HCT116 (cell line): ENCODE measurements at regions not wholly inside any gene's neighbourhood (a gene's known extent, or its start where the extent isn't known, plus 50 kb on each side); places are given as distances from the start of the nearest gene placed in this dataset.

Experiments used
- ATAC-seq: fragments of 200-7000 bp; cut with Tn5 transposase; 2 replicates; pipeline ENCODE4 v1.9.1; 2020; ENCODE audit warnings: mild to moderate bottlenecking, moderate library complexity
- BruUV-seq: library from RNA; stranded (reverse); fragments of 400-500 nt; replicated peaks from 2 replicates; lab custom pipeline; 2021; lab: Mats Ljungman, UMichigan
- CTCF ChIA-PET: fragments of 300-600 bp; sonication (Branson Sonifier 250); formaldehyde crosslinking; loops from one replicate; lab custom pipeline; 2021; ENCODE audit warnings: antibody characterized with exemption; lab: Charles Lee
- POLR2A ChIA-PET: fragments of 300-600, 350-600 bp; sonication (Branson Sonifier 250); formaldehyde crosslinking; loops from one replicate; lab custom pipeline; 2021; ENCODE audit warnings: antibody characterized with exemption; lab: Charles Lee
- RAD21 ChIA-PET, 2 experiments: fragments of 300-600 bp; sonication (Branson Sonifier 250); formaldehyde crosslinking; loops; one replicate each; lab custom pipeline; 2023; ENCODE audit warnings: low total read pairs in 2 of 2; ENCODE audit not compliant: uncharacterized antibody in 2 of 2, unreplicated experiment in 2 of 2, low non-redundant PET in 1 of 2; lab: Charles Lee
- DNase-seq: peaks from one replicate; pipeline ENCODE4 v3.0.0-alpha.2; 2010; ENCODE audit warnings: low read depth, low spot score
- H2AFZ ChIP-seq: fragments of 200-600 bp; shearing (Covaris generic), sonication (generic); 2 replicates; pipeline ENCODE4 v1.6.1; 2017; ENCODE audit warnings: low read depth, mixed run types, mixed read lengths, antibody characterized with exemption, low read length; ENCODE audit not compliant: poor library complexity, severe bottlenecking
- H3K27ac ChIP-seq: 2 replicates; pipeline ENCODE4 v1.5.1; 2012; ENCODE audit warnings: low read depth, low read length
- H3K27me3 ChIP-seq: fragments of 200-600 bp; sonication (generic); 2 replicates; pipeline ENCODE4 v1.6.1; 2016; ENCODE audit warnings: mixed run types, low read length, mixed read lengths; ENCODE audit not compliant: insufficient read depth
- H3K36me3 ChIP-seq, 2 experiments: fragments of 200-500 bp in 1 of 2; fragments of 200-600 bp in 1 of 2; sonication (Bioruptor generic) in 1 of 2; sonication (generic) in 1 of 2; 2 replicates each; pipeline versions ENCODE4 v1.5.1 to v1.6.1; 2014 to 2016; ENCODE audit warnings: low read length in 2 of 2, inconsistent platforms in 1 of 2, mixed read lengths in 1 of 2, mixed run types in 1 of 2; ENCODE audit not compliant: insufficient read depth in 2 of 2, control insufficient read depth in 1 of 2
- H3K4me1 ChIP-seq, 2 experiments: fragments of 200-600 bp in 1 of 2; sonication (generic) in 1 of 2; 2 replicates each; pipeline versions ENCODE4 v1.5.1 to v1.6.1; 2012 to 2017; ENCODE audit warnings: low read length in 2 of 2, inconsistent platforms in 1 of 2, mild to moderate bottlenecking in 1 of 2, mixed read lengths in 1 of 2, mixed run types in 1 of 2, moderate library complexity in 1 of 2; ENCODE audit not compliant: insufficient read depth in 2 of 2, control insufficient read depth in 1 of 2
- H3K4me2 ChIP-seq: fragments of 200-600 bp; sonication (generic); 2 replicates; pipeline ENCODE4 v1.6.1; 2017; ENCODE audit warnings: mixed run types, low read length, mixed read lengths
- H3K4me3 ChIP-seq, 2 experiments: fragments of 200-600 bp in 1 of 2; sonication (generic) in 1 of 2; replicated peaks in 1 of 2; 2 replicates each; pipeline ENCODE4 v1.5.1; 2011 to 2016; ENCODE audit warnings: low read length in 2 of 2, control low read depth in 1 of 2, low read depth in 1 of 2, mild to moderate bottlenecking in 1 of 2, mixed read lengths in 1 of 2, mixed run types in 1 of 2
- H3K79me2 ChIP-seq: fragments of 200-600 bp; sonication (generic); 2 replicates; pipeline ENCODE4 v1.6.1; 2017; ENCODE audit warnings: mild to moderate bottlenecking, mixed run types, low read length, moderate library complexity, mixed read lengths; ENCODE audit not compliant: insufficient read depth
- H3K9ac ChIP-seq: fragments of 200-600 bp; sonication (generic); 2 replicates; pipeline ENCODE4 v1.6.1; 2016; ENCODE audit warnings: low read length, mixed read lengths
- H3K9me2 ChIP-seq: fragments of 200-600 bp; sonication (generic), shearing (Covaris generic); 2 replicates; pipeline ENCODE4 v1.6.1; 2017; ENCODE audit warnings: mixed run types, mild to moderate bottlenecking, moderate library complexity; ENCODE audit not compliant: insufficient read depth
- H3K9me3 ChIP-seq, 2 experiments: fragments of 200-500 bp in 1 of 2; fragments of 200-600 bp in 1 of 2; sonication (Bioruptor generic) in 1 of 2; sonication (generic) in 1 of 2; 2 replicates each; pipeline ENCODE4 v1.6.1; 2014 to 2017; ENCODE audit warnings: low read length in 2 of 2, mixed read lengths in 2 of 2, inconsistent platforms in 1 of 2, low read depth in 1 of 2, mild to moderate bottlenecking in 1 of 2, mixed run types in 1 of 2, moderate library complexity in 1 of 2; ENCODE audit not compliant: control insufficient read depth in 1 of 2, insufficient read depth in 1 of 2
- H4K20me1 ChIP-seq: fragments of 200-600 bp; sonication (generic), shearing (Covaris generic); 2 replicates; pipeline ENCODE4 v1.6.1; 2017; ENCODE audit warnings: mixed run types, mild to moderate bottlenecking, moderate library complexity; ENCODE audit not compliant: insufficient read depth
- ATF3 ChIP-seq: IDR thresholded peaks from 2 replicates; pipeline ENCODE4 v1.6.1; 2012
- CBX3 ChIP-seq: IDR thresholded peaks from 2 replicates; pipeline ENCODE4 v1.6.1; 2012; ENCODE audit warnings: low read depth
- CEBPB ChIP-seq: IDR thresholded peaks from 2 replicates; pipeline ENCODE4 v1.6.1; 2012; ENCODE audit warnings: low read depth
- ELF1 ChIP-seq: IDR thresholded peaks from 2 replicates; pipeline ENCODE4 v1.6.1; 2012; ENCODE audit warnings: low read depth, borderline replicate concordance
- FOSL1 ChIP-seq: IDR thresholded peaks from 2 replicates; pipeline ENCODE4 v1.6.1; 2012; ENCODE audit warnings: low read depth
- JUND ChIP-seq: IDR thresholded peaks from 2 replicates; pipeline ENCODE4 v1.6.1; 2012
- MAX ChIP-seq: IDR thresholded peaks from 2 replicates; pipeline ENCODE4 v1.6.1; 2012
- POLR2A ChIP-seq: IDR thresholded peaks from 2 replicates; pipeline ENCODE4 v1.7.0; 2011; ENCODE audit warnings: borderline replicate concordance; ENCODE audit not compliant: insufficient read depth, insufficient read length; ENCODE audit errors: extremely low read depth
- POLR2AphosphoS5 ChIP-seq: IDR thresholded peaks from 2 replicates; pipeline ENCODE4 v1.6.1; 2011; ENCODE audit warnings: mild to moderate bottlenecking, low read depth, low read length, moderate library complexity
- RAD21 ChIP-seq: IDR thresholded peaks from 2 replicates; pipeline ENCODE4 v1.6.1; 2012; ENCODE audit warnings: low read depth, mild to moderate bottlenecking
- SIN3A ChIP-seq: IDR thresholded peaks from 2 replicates; pipeline ENCODE4 v1.6.1; 2012; ENCODE audit warnings: low read depth
- SP1 ChIP-seq: IDR thresholded peaks from 2 replicates; pipeline ENCODE4 v1.6.1; 2012; ENCODE audit warnings: low read depth
- TCF7L2 ChIP-seq: IDR thresholded peaks from 2 replicates; pipeline ENCODE4 v1.7.0; 2011; ENCODE audit warnings: borderline replicate concordance, inconsistent platforms; ENCODE audit not compliant: insufficient read depth, insufficient read length; ENCODE audit errors: extremely low read depth
- YY1 ChIP-seq: IDR thresholded peaks from 2 replicates; pipeline ENCODE4 v1.6.1; 2011; ENCODE audit warnings: low read length, low read depth, moderate library complexity, mild to moderate bottlenecking; ENCODE audit not compliant: insufficient replicate concordance; ENCODE audit errors: extremely low read depth
- ZBTB33 ChIP-seq: IDR thresholded peaks from 2 replicates; pipeline ENCODE4 v1.6.1; 2011; ENCODE audit warnings: mild to moderate bottlenecking, low read length, moderate library complexity; ENCODE audit not compliant: insufficient replicate concordance; ENCODE audit errors: extremely low read depth
- ZFX ChIP-seq: fragments of 450-650 bp; IDR thresholded peaks from 2 replicates; pipeline ENCODE4 v1.6.1; 2017
- ZNF274 ChIP-seq: fragments of 200-500 bp; sonication (Bioruptor generic); IDR thresholded peaks from 2 replicates; pipeline ENCODE4 v1.6.1; 2014; ENCODE audit warnings: mild to moderate bottlenecking, low read depth, low read length, inconsistent platforms
- intact Hi-C: fragments of 100-400 bp; cut with micrococcal nuclease; formaldehyde crosslinking; loops from 2 replicates; pipeline ENCODE4 v1.10.0; 2022

GRCh38 chr2:122523143-122523542, 767.7 kb downstream of the TSN start:
- no peak for DNase-seq
- BruUV-seq, result no TSS peak
- H3K9ac ChIP-seq, result no peak overlapping the region

GRCh38 chr2:122523981-122524380, 768.5 kb downstream of the TSN start:
- POLR2A ChIA-PET, result no interaction called here
- no peaks in the 10 kb centered on the region for H4K20me1 ChIP-seq
- intact Hi-C loops, result no loop called here

More at GRCh38 chr2:122523143-122523542, 767.7 kb downstream of the TSN start:
- TF ChIP-seq TCF7L2 (no peak), ZNF274 (no peak), SP1 (no peak), RAD21 (no peak), MAX (no peak), CBX3 (no peak), JUND (no peak), ZFX (no peak), CEBPB (no peak)
- ChIA-PET RAD21 (no interaction called here), CTCF (no interaction called here), POLR2A (no interaction called here)
- no peaks in the 10 kb centered on the region for H3K9me2 ChIP-seq
- H3K36me3 ChIP-seq, result no peaks in the 10 kb centered on the region
- ATAC-seq, result no peak
- no peak overlapping the region for H2AFZ ChIP-seq
- no peaks in the 10 kb centered on the region for H3K4me1 ChIP-seq
- H3K4me2 ChIP-seq, result no peak overlapping the region
- peaks cover 5% of the 10 kb centered on the region in 2 experiments; a peak in 2 of 4 replicates for H3K9me3 ChIP-seq
- no peaks in the 10 kb centered on the region for H3K79me2 ChIP-seq
- no peak overlapping the region for H3K27ac ChIP-seq
- no peaks in the 10 kb centered on the region for H3K27me3 ChIP-seq
- H4K20me1 ChIP-seq, result no peaks in the 10 kb centered on the region
- no peak overlapping the region for H3K4me3 ChIP-seq
- intact Hi-C loops, result no loop called here

More at GRCh38 chr2:122523981-122524380, 768.5 kb downstream of the TSN start:
- TF ChIP-seq FOSL1 (no peak), ELF1 (no peak), SIN3A (no peak), POLR2AphosphoS5 (no peak), POLR2A (no peak), CEBPB (no peak), TCF7L2 (no peak), ZBTB33 (no peak), CBX3 (no peak), YY1 (no peak), ZFX (no peak), RAD21 (no peak), ATF3 (no peak)
- ChIA-PET RAD21 (no interaction called here), CTCF (no interaction called here)
- no peaks in the 10 kb centered on the region for H3K27me3 ChIP-seq
- H3K27ac ChIP-seq, result no peak overlapping the region
- no peak overlapping the region for H3K4me2 ChIP-seq
- H3K4me1 ChIP-seq, result no peaks in the 10 kb centered on the region
- H3K4me3 ChIP-seq, result no peak overlapping the region
- no peak overlapping the region for H3K9ac ChIP-seq
- H2AFZ ChIP-seq, result no peak overlapping the region
- no peaks in the 10 kb centered on the region for H3K36me3 ChIP-seq
- H3K9me3 ChIP-seq, result peaks cover 5 to 9% of the 10 kb centered on the region in 2 experiments; a peak in 2 of 4 replicates
- ATAC-seq (no peak), DNase-seq (no peak)
- no TSS peak for BruUV-seq
- no peaks in the 10 kb centered on the region for H3K79me2 ChIP-seq
- no peaks in the 10 kb centered on the region for H3K9me2 ChIP-seq
